ENCODE measurements at regions not wholly inside any gene's neighbourhood (a gene's known extent, or its start where the extent isn't known, plus 50 kb on each side); places are given as distances from the start of the nearest gene placed in this dataset.
A peak's percentile ranks its signal among the peaks of the same experiment; 100 is the strongest.

DNA sequence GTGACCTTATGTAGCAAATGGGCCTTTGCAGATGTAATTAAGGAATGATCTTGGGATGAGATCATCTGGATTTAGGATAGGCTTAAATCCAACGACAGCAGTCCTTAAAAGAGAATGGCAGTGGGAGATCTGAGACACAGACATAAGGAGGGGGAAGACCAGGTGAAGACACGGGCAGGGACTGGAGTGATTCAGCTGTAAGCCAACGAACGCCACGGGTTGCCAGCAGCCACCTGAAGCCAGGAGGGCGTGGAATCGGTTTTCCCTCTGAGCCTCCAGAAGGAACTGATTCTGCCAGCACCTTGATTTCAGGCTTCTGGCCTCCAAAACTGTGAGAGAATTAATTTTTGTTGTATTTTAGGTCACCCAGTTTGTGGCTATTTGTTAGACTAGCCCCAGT lies 218.6 kb upstream of the ANKRD55 start:
- DNase-seq: no peak

- DNase-seq: no peak
Measured at GRCh38 chr5:56450766-56451165, 217.6 kb upstream of the ANKRD55 start.

GRCh38 chr5:56449071-56449640 lies 216.0 kb upstream of the ANKRD55 start:
- DNase-seq: peak; percentile 75

- no peak for DNase-seq
Measured at GRCh38 chr5:56447656-56448055, 214.5 kb upstream of the ANKRD55 start.

- no peak for DNase-seq
Measured at GRCh38 chr5:56447232-56447631, 214.1 kb upstream of the ANKRD55 start.

DNA sequence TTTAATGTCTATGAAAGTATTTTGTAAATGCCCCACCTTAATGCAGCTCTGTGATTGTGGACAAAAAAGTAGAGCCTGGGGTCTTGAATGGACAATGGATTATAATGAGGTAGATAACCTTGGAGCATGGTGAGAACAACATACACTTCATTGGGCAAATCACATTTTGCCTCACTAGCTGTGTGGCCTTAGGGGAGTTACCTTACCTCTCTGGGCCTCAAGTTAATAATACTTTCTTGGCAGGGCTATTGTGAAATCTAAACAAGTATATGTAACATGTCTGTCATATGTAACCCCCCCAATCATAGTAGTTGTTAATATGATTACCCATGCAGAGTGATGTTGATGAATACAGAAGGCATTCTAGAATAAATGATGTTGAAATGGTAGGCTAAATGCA lies 213.6 kb upstream of the ANKRD55 start:
- DNase-seq: no peak

DNA sequence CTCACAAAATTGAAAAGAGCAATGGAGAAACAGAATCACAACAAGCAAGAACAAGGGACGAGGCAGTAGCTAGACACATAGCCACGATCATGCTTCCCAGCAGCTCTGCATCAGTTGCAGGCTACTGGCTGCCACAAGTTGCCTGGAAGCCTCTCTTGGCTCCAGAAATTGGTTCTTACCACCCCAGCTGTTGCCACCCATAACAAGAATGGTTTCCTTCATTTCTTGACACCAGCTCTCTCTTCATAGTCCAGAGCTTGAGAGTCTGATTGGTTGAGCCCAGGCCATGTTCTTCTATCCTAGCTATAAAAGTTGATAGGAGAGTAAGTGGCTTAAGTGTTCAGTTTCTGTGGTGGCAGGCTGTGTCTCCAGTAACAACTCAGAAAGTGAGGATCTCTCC lies 210.7 kb upstream of the ANKRD55 start:
- DNase-seq: no peak

DNA sequence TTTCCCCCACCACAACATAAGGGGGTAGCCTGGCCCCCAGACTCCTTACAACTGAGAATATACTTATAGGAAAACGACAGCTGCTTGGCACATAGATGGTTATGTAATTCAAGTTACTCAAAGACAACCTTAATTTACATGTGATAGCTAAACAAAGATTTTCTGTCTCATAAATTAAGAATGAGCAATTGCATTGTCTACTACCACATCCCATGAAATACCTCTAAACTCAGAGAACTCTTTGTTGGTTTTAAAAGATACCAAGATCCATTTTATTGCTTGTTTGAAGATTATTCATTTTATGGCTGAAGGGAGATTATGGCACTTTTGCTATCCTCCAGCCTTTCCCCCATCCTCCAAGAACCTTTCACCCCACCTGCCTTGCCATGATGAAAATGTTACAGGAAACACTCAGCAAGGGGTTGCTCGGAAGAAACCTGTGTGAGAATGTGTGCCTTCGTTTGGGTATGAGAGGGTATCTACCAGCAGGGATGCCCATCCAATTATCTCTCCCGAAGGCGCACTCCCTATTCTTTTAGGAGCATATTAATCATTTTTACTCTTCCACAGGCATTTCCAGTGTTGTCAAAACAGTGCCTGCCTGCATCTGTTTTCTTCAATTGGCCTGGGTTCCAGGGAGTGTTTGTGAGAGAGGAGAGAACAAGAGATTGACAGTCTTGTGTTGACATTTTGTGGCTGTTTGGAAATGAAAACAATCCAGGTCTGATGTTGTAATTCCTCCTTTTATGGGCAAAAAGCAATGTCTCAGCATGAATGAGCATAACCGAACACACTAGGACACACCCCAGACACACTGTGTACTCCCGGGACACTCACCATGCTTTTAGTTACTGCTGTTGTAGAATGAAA lies 208.0 kb upstream of the ANKRD55 start:
- DNase-seq: no peak

DNA sequence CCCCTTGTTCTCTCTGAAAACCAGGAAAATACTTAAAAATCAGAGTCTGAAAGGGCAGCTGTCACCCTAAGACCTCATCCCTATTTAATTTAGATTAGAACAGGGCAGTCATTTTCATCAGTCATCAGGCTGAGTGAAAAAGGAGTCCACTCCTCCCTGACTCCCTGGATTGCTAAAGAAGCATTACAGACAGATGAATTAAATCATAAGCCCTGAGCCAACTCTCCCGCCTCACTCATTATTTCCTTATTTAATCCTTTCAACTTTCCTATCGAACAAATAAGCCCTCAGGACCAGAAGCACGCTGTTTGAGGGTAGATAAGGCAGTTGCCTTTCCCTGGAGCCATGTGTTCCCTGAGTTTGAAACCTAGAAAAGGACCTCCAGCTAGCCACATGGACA lies 201.9 kb upstream of the ANKRD55 start:
- no peak for DNase-seq

DNA sequence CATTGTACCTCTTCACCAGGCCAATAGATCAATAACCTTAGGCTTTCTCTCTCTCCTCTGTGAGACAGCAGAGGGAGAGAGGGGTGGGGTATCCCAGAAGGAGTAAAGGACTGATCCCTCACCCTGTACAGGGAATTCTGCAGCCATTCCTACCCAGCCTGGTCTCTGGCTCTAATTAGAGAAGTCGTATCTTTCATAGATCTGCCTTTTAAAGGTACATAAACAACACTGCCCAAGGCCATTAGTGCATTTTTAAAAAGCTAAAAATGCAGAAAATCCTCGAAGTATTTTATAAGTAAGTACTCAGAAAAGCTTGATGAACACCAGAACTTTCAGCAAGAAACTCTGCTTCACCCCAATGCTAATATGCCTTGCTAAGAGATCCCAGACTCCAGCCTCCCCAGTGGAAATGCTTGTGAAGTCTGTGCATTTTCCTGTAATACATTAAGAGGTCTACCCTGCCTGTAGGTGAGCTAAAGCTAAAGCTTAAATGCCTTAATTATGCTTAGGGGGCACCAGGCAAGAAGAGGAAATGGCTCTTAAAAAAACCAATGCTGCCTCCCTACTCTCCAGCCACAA lies 200.0 kb upstream of the ANKRD55 start:
- DNase-seq: no peak

- DNase-seq: no peak
Measured at GRCh38 chr5:56432321-56432720, 199.2 kb upstream of the ANKRD55 start.

DNA sequence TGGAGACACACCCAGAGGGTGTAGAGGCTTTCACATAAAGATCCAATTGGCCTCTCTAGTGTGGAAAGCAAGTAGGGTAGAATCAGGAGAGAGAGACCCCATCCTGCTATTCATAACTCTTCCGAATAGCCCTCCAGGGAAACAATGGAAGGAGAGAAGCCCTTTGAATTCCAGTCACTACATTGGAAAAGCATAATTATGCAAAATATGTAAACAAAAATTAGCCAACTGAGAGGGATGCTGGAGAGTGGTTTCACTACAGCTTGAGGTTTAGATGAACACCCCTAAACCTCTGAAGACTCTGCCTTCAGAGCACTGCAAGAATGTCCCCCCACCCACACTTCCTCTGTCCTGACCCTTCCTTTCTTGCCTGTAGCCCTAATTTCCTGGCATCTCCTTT lies 197.3 kb upstream of the ANKRD55 start:
- DNase-seq: no peak

DNA sequence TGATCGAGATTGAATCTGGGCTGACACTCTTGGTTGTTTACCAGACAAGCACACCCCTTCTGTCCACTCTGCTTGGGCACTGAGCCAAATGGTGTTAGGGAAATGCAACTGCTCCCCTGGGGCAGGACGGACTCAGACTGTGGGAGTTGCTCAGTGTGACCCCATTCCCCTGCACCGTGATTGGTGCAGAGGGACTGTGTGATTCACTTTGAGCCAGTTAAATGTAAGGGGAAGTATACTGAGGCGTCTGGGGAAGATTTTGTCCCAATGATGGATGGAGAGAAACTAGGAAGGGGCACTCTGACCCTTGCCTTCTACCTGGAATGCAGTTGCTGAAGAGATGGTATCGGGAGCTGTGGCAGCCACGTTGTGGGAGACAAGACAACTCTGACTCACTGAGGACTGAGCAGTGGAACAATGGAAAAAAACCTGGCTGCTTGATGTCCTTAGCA lies 196.0 kb upstream of the ANKRD55 start:
- DNase-seq: no peak

GRCh38 chr5:56426693-56427092 lies 193.6 kb upstream of the ANKRD55 start:
- DNase-seq: no peak

- DNase-seq: no peak
Measured at GRCh38 chr5:56422076-56422762, 189.1 kb upstream of the ANKRD55 start.

- DNase-seq: no peak
Measured at GRCh38 chr5:56421246-56422075, 188.3 kb upstream of the ANKRD55 start.

DNA sequence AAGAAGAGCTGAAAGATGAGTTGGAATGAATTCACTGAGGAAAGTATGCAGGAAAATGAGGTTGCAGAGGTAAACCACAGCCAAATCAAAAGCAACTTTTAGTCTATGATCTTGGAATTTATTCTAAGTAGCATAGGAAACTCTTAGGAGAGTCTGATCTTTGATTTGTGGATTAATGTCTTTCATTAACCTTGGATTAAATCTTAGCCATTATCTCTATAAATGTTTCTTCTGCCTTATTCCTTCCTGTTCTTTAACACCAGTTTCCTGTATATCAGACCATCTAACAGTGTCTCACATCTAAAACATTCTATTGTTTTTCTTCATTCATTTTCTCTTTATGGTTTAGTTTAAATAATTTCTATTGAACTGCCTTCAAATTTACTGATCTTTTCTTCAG lies 187.2 kb upstream of the ANKRD55 start:
- DNase-seq: no peak

- DNase-seq: no peak
Measured at GRCh38 chr5:56419667-56420066, 186.5 kb upstream of the ANKRD55 start.

- no peak for DNase-seq
Measured at GRCh38 chr5:56415356-56415765, 182.2 kb upstream of the ANKRD55 start.

GRCh38 chr5:56414066-56414465 lies 180.9 kb upstream of the ANKRD55 start:
- no peak for DNase-seq

GRCh38 chr5:56413546-56413945 lies 180.4 kb upstream of the ANKRD55 start:
- DNase-seq: no peak

DNA sequence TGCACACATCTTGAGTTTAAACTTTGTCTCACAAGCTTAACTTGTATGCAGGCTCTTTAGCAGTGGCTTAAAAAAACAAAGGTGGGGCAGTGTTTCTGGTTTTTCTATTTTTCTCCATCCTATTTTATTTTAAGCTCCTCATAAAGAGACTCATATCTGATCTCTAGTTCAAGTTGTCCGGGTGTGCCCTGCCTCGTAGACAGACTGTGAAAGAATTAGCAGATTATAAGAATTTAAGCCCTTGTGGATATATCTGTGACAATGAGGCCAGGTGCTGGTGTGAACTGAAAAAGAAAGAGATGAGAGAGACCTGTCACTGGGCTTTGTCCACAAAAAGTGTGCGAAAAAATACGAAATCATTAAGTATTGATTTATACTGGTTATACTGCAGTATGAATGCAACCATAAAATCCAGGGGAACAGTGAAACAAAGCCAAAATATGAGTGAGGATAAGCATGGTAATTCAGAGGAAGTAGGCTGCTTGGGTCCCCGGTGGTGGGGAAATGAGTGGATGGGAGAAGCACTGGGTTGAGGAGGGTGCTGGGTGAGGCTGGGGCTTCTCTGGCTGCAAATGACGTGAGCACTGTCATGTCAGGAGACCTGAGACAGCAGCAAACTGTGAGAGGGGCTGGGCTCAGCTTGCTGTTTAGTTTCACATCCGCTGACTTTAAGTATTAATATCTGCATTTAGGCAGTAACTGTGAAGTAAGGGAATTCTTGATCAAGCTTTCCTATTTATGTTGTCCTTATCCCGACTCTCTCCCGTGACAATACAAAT lies 179.7 kb upstream of the ANKRD55 start:
- DNase-seq: no peak
